ENCODE measurements at regions not wholly inside any gene's neighbourhood (a gene's known extent, or its start where the extent isn't known, plus 50 kb on each side); places are given as distances from the start of the nearest gene placed in this dataset.

DNA sequence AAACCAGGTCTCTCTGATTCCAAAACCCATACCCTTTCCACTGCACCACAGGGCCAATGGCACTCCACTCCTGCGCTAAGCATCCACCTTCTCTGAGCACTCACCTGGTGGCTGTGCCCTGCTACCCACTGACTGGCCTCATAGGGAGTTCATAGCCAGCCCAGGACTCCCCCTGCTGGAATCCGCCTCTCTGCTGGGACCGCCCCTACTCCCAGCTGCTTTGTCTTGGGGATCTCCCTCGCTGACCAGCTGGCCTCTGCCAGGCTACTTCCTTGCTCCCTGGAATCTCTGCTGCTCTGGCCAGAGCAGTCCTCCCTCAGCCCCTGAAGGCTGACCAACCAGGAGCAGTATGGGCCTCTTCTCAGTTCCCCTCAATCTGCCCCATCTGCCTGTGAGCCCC is 129.7 kb downstream of the FAXC start:
- H3K27ac ChIP-seq, result no peak overlapping the region
- TF ChIP-seq ZFX (IDR thresholded peaks at IDR 0.05), result no peak
- TF ChIP-seq, protein P1, sequence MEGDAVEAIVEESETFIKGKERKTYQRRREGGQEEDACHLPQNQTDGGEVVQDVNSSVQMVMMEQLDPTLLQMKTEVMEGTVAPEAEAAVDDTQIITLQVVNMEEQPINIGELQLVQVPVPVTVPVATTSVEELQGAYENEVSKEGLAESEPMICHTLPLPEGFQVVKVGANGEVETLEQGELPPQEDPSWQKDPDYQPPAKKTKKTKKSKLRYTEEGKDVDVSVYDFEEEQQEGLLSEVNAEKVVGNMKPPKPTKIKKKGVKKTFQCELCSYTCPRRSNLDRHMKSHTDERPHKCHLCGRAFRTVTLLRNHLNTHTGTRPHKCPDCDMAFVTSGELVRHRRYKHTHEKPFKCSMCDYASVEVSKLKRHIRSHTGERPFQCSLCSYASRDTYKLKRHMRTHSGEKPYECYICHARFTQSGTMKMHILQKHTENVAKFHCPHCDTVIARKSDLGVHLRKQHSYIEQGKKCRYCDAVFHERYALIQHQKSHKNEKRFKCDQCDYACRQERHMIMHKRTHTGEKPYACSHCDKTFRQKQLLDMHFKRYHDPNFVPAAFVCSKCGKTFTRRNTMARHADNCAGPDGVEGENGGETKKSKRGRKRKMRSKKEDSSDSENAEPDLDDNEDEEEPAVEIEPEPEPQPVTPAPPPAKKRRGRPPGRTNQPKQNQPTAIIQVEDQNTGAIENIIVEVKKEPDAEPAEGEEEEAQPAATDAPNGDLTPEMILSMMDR (conservative IDR thresholded peaks at IDR 0.05), result peak; percentile 12; the same call in 1 of the 2 replicates

DNA sequence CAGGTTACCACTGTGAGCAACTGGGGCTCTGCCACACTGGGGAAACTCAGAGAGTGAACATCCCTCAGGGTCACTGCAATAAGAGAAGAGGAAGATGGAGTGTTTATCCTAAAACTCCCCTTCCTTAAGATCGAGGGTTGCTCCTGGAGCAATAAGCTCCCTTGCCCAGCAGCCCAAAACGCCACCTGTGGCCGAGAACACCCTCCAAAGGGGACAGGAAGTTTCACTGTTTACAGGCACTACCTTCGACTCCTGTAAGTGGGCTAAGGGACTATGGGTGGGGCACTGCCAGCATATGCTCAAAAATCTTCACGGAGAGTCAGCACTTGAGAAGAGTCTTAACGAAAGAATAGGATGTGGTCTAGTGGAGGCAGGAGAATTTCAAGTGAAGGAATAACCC is 132.5 kb downstream of the FAXC start:
- no peak for TF ChIP-seq ZFX (IDR thresholded peaks at IDR 0.05)
- TF ChIP-seq, protein P1 (conservative IDR thresholded peaks at IDR 0.05), result no peak
- H3K27ac ChIP-seq, result no peak overlapping the region

DNA sequence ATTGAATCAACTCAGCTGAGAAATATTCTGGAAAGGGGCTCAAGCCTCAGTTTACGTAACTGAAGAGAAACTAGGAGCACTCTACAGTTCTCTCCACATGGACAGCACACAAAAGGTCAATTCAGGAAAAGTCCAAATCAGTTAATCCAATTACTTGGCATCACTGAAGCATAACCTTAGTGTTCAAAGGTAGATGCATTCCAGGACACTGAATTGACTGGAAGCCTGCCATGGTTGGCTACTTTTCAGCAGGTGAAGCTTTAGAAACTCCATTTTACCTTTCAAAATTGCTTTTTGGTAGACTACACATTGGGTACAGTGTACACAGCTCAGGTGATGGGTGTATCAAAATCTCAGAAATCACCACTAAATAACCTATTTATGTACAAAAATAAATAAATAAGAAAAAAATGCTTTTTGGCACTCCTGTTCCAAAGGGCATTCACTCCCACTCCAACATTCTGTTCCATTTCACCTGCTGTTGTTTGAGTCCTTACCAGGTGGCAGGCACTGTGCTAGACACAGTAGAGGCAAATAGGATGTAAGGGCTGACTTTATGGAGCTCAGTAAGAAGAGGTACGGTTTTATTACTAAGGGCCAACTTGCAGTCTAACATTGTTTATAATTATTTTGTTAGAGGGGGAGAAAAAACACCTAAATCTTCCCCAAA is 153.4 kb downstream of the FAXC start:
- TF ChIP-seq, protein P1 (conservative IDR thresholded peaks at IDR 0.05), result no peak
- no peak for TF ChIP-seq ZFX (IDR thresholded peaks at IDR 0.05)
- H3K27ac ChIP-seq, result no peak overlapping the region

DNA sequence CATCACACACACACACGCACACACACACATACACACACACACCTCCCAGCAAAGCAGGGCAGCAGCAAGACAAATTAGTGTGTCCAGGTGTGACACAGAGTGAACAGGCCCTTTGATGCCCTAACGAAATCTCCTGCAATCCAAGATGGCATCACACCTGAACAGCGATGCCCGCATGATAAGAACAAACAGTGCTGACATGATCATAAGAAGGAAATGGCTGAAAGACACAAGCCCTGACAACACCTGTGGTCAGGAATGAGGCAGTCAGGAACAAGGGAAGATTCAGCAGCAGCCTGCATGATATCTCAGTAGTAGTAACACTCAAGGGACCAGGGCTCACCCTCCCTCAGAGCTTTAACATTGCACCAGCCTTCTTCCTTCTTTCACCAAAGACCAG is 156.9 kb downstream of the FAXC start:
- H3K27ac ChIP-seq, result no peak overlapping the region
- no peak for TF ChIP-seq ZFX (IDR thresholded peaks at IDR 0.05)
- TF ChIP-seq, protein P1 (conservative IDR thresholded peaks at IDR 0.05), result no peak

DNA sequence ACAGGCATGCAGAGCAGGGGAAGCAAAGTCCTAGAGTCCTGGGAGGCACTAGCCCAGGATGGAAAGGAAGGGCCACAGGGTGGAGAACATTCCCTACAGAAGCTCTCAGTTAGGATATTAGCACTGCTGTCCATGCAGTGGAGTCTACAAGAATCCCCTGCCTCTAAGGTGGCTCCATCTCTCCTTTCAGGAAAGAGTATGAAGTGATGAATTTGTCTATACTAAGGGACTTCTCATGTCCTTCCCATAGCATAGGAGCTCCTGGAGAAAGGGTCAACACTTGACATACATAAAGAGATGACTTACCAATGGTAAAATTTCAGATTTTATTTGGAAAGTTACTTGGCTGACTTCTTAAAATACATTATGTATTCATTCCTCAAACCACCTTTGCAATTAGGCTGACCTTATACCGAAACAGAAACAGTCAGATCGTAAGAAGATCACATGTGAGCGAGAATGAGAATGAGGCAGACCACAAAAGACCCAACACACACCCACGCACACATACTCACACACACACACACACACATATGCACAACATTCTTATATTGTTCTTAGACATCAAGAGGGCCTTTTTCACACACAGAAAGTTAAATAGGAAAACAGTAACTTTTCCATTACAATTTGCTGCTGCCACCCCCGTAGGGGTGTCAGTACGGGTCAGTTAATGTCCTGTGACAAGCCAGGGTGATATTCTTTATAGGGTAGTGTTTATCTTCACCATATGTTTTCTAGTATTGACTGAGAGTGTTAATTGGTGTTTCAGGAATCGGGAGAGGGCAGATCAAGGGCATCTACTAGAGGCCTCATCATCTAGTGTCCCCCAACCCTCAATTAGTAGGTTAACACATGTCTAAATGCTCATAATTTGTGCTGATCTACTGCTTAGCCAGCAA is 159.4 kb downstream of the FAXC start:
- TF ChIP-seq ZFX (IDR thresholded peaks at IDR 0.05), result no peak
- TF ChIP-seq, protein P1 (conservative IDR thresholded peaks at IDR 0.05), result no peak
- no peak overlapping the region for H3K27ac ChIP-seq

DNA sequence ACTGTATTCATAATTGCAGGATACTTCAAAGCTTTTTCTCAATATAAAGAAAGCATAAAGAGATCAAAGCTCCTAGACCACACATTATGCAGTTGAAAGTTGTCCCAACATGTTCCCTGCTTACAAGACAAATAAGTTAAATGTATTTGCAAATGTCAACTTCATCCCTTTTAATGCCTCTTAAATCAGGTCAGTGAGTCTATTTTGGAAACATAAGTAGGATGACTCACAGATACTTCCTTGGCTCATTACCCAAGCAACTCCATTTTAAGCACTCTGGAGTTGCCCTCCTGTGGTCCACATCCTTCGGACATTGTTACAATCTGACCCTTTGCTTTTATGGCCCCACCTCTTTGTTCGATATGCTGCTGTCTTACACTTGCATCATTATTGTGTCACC is 162.0 kb downstream of the FAXC start:
- no peak for TF ChIP-seq ZFX (IDR thresholded peaks at IDR 0.05)
- TF ChIP-seq, protein P1 (conservative IDR thresholded peaks at IDR 0.05), result no peak

DNA sequence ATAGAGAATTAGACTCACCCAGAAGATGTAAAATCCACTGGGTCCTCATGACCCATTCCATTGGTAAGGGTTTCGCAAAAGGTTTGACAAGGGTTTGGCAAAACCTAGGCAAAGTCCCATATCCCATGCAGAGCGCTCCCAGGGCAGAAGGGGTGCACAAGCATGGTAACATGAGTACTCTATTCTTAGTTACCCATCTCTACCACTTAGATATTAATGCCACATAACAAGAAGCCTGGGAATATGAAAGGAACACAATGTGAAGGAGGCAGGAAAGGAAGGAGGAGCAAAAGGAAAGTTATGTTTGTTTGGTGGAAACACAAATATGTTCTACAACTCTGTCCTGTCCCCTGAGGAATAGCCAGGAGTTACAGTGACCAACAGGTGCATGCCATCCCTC is 163.1 kb downstream of the FAXC start:
- no peak overlapping the region for H3K27ac ChIP-seq
- TF ChIP-seq, protein P1 (conservative IDR thresholded peaks at IDR 0.05), result no peak
- no peak for TF ChIP-seq ZFX (IDR thresholded peaks at IDR 0.05)

More for the DNA sequence above, 162.0 kb downstream of the FAXC start:
- no peak overlapping the region for H3K27ac ChIP-seq
